ENCODE measurements at regions not wholly inside any gene's neighbourhood (a gene's known extent, or its start where the extent isn't known, plus 50 kb on each side); places are given as distances from the start of the nearest gene placed in this dataset.

GRCh38 chr1:96968541-96968940 is 247.0 kb downstream of the PTBP2 start:
- no peak for TF ChIP-seq FOXP2 (optimal IDR thresholded peaks at IDR 0.05; ENCODE audit: control extremely low read depth, extremely low read length, insufficient read depth)
- TF ChIP-seq POLR2AphosphoS5 (IDR thresholded peaks at IDR 0.05; ENCODE audit: borderline replicate concordance, low read depth, low read length) = no peak
- no peak for TF ChIP-seq EZH2 (IDR thresholded peaks at IDR 0.05)
- peak overlapping the region; percentile 44 for H3K4me3 ChIP-seq
- no peaks in the 10 kb centered on the region for H3K36me3 ChIP-seq (ENCODE audit: insufficient read depth, low read length)
- 0 out of 2 replicates have a peak, but pooled peaks cover 3% of the 10 kb centered on the region for H3K9me3 ChIP-seq (ENCODE audit: low read depth, low read length)
- peak overlapping the region; percentile 87 for H3K27ac ChIP-seq
- DNase-seq (ENCODE audit: low read depth, low spot score) = no peak
- peak overlapping the region; percentile 56 for H3K9ac ChIP-seq (ENCODE audit: insufficient read length)

DNA sequence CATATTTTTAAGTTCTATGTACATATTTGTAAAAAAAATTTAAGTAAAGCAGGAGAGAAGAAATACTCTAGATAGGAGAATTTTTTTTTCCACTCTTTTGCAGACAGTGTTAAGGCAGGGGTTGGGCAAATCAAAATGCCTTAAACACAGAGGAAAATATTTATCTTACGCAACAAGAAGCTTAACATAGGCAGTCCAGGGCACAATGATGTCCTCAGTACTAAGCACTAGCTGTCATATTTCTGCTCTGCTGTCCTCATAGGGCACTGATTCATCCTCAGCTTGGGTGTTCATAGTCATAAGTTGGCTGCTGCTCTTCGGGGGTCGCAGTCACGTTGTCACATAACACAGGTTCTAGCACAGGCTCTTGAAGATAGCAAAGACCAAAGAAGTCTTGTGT is 247.4 kb downstream of the PTBP2 start:
- DNase-seq (ENCODE audit: low read depth, low spot score) = no peak
- TF ChIP-seq EZH2 (IDR thresholded peaks at IDR 0.05) (no peak), FOXP2 (optimal IDR thresholded peaks at IDR 0.05; ENCODE audit: control extremely low read depth, extremely low read length, insufficient read depth) (no peak), POLR2AphosphoS5 (IDR thresholded peaks at IDR 0.05; ENCODE audit: borderline replicate concordance, low read depth, low read length) (no peak)
- peak overlapping the region; percentile 44; the same call in 1 of the 2 replicates for H3K4me3 ChIP-seq
- H3K36me3 ChIP-seq (ENCODE audit: insufficient read depth, low read length) = no peaks in the 10 kb centered on the region
- H3K9ac ChIP-seq (ENCODE audit: insufficient read length) = peak overlapping the region; percentile 56
- peak overlapping the region; percentile 87 for H3K27ac ChIP-seq
- 0 out of 2 replicates have a peak, but pooled peaks cover 3% of the 10 kb centered on the region for H3K9me3 ChIP-seq (ENCODE audit: low read depth, low read length)

DNA sequence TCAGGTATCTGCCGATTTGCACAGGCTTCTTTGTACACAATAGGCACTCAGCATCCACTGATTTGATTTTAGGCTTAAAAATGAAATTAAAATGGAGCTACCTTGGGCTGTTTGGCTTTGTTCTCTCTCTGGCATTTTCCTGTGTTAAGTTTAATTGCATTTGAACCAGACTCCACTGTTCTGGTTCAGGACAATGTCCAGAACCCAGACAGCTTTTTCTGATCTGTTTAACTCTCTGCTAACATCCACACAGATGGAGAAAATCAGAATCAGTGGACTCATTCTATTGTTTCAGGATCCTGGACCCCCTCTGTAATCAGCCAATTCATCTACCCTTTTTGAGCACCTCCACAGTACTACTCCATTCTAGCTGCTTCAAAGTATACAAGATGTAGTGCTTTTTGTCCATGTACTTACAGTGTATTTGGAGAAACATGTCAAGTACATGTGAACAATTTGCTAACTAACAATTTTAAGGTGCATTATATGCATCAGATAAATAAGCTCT is 248.1 kb downstream of the PTBP2 start:
- Histone ChIP-seq H3K9me3 (ENCODE audit: low read depth, low read length) (0 out of 2 replicates have a peak, but pooled peaks cover 3% of the 10 kb centered on the region), H3K9ac (ENCODE audit: insufficient read length) (no peak overlapping the region), H3K4me3 (no peak overlapping the region), H3K36me3 (ENCODE audit: insufficient read depth, low read length) (no peaks in the 10 kb centered on the region), H3K27ac (no peak overlapping the region)
- TF ChIP-seq POLR2AphosphoS5 (IDR thresholded peaks at IDR 0.05; ENCODE audit: borderline replicate concordance, low read depth, low read length) (no peak), EZH2 (IDR thresholded peaks at IDR 0.05) (no peak), FOXP2 (optimal IDR thresholded peaks at IDR 0.05; ENCODE audit: control extremely low read depth, extremely low read length, insufficient read depth) (no peak)
- no peak for DNase-seq (ENCODE audit: low read depth, low spot score)

DNA sequence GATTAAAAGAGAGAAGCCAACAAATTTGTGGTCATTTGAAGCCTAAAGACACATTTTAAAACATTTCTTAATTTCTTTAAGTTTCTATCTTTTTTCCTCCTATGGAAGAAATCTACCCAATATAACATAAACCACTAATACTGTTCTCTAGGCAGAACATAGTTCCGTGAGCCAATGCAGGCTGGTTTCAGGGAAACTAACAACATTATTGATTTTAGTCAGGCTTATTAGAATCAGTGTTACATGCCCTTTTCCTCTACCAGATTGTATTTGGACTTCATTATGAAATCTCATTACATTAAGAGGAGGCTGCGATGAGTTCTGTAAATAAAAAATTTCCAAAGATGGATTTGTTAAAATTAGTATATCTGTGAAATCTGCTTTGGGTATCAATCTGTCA is 249.9 kb downstream of the PTBP2 start:
- TF ChIP-seq POLR2AphosphoS5 (IDR thresholded peaks at IDR 0.05; ENCODE audit: borderline replicate concordance, low read depth, low read length) (no peak), FOXP2 (optimal IDR thresholded peaks at IDR 0.05; ENCODE audit: control extremely low read depth, extremely low read length, insufficient read depth) (no peak), EZH2 (IDR thresholded peaks at IDR 0.05) (no peak)
- Histone ChIP-seq H3K4me3 (no peak overlapping the region), H3K27ac (no peak overlapping the region), H3K9ac (ENCODE audit: insufficient read length) (no peak overlapping the region), H3K9me3 (ENCODE audit: low read depth, low read length) (0 out of 2 replicates have a peak, but pooled peaks cover 3% of the 10 kb centered on the region), H3K36me3 (ENCODE audit: insufficient read depth, low read length) (no peaks in the 10 kb centered on the region)
- DNase-seq (ENCODE audit: low read depth, low spot score) = no peak

DNA sequence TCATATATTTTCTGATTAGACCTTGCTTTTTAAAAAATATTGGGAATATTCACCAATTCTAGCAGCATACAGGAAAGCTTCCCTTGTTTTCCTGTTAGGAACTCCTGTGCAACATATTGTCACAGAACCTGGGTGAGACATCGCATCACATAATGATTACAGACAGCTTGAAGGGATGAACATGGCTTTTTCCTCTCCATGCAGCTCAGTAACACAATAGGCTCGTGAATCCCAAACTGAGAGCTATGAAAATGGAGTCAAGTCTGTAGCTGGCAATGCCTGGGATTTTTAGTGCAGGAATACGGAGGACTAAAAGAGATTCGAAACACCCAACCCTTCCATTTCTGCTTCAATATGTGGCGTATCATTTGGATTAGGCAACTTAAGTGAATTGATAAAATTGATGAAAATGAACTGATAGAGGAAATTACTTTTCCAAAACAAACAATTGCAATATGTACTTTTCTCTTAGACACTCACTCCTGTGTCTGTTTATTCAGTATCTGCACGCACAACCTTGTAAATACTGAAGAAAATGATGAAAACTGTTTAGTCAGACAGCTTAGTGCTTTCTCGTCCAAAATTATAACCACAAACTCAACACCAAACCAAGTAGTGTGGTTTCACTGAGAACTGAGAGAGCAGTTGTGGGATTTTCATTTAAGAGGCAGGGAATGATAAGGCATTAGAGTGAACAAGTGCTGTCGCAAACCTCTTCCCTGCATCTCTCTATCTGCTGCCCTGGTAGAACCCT is 250.4 kb downstream of the PTBP2 start:
- no peak for DNase-seq (ENCODE audit: low read depth, low spot score)
- TF ChIP-seq EZH2 (IDR thresholded peaks at IDR 0.05) (no peak), FOXP2 (optimal IDR thresholded peaks at IDR 0.05; ENCODE audit: control extremely low read depth, extremely low read length, insufficient read depth) (no peak), POLR2AphosphoS5 (IDR thresholded peaks at IDR 0.05; ENCODE audit: borderline replicate concordance, low read depth, low read length) (no peak)
- Histone ChIP-seq H3K4me3 (no peak overlapping the region), H3K36me3 (ENCODE audit: insufficient read depth, low read length) (no peaks in the 10 kb centered on the region), H3K9me3 (ENCODE audit: low read depth, low read length) (0 out of 2 replicates have a peak, but pooled peaks cover 3% of the 10 kb centered on the region), H3K27ac (no peak overlapping the region; the same call in 1 of the 2 replicates), H3K9ac (ENCODE audit: insufficient read length) (no peak overlapping the region)

DNA sequence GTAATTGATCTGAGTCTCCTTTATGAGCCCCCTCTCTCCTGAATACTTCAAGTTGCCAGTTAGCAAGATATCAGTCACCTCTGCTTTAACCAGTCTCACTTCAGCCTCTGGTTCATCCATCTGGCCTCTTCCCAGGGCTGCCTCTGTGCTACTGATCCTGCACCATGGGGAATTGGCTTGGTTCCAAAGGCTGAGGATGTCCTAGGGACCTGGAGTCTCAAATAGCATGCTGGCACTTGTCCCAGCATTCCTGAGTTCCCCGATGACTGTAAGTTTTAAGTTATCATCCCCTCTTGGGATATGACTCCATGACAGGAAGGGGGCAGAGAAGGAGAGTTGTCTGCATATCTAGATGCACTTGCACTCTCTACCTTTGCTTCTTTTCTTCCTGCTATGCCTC is 252.0 kb downstream of the PTBP2 start:
- Histone ChIP-seq H3K27ac (0 out of 2 replicates have a peak overlapping the region, but pooled peaks have one; percentile 17), H3K4me3 (no peak overlapping the region), H3K36me3 (ENCODE audit: insufficient read depth, low read length) (no peaks in the 10 kb centered on the region), H3K9ac (ENCODE audit: insufficient read length) (no peak overlapping the region), H3K9me3 (ENCODE audit: low read depth, low read length) (0 out of 2 replicates have a peak, but pooled peaks cover 3% of the 10 kb centered on the region)
- TF ChIP-seq EZH2 (IDR thresholded peaks at IDR 0.05) (no peak), POLR2AphosphoS5 (IDR thresholded peaks at IDR 0.05; ENCODE audit: borderline replicate concordance, low read depth, low read length) (no peak; the same call in 1 of the 2 replicates), FOXP2 (optimal IDR thresholded peaks at IDR 0.05; ENCODE audit: control extremely low read depth, extremely low read length, insufficient read depth) (no peak)
- no peak for DNase-seq (ENCODE audit: low read depth, low spot score)

GRCh38 chr1:96978444-96978843 is 256.9 kb downstream of the PTBP2 start:
- Histone ChIP-seq H3K27ac (peak overlapping the region; percentile 99), H3K9ac (ENCODE audit: insufficient read length) (no peak overlapping the region), H3K9me3 (ENCODE audit: low read depth, low read length) (no peaks in the 10 kb centered on the region), H3K4me3 (no peak overlapping the region), H3K36me3 (ENCODE audit: insufficient read depth, low read length) (no peaks in the 10 kb centered on the region)
- no peak for TF ChIP-seq POLR2AphosphoS5 (IDR thresholded peaks at IDR 0.05; ENCODE audit: borderline replicate concordance, low read depth, low read length)
- no peak for TF ChIP-seq FOXP2 (optimal IDR thresholded peaks at IDR 0.05; ENCODE audit: control extremely low read depth, extremely low read length, insufficient read depth)
- TF ChIP-seq EZH2 (IDR thresholded peaks at IDR 0.05) = no peak
- DNase-seq (ENCODE audit: low read depth, low spot score) = no peak

DNA sequence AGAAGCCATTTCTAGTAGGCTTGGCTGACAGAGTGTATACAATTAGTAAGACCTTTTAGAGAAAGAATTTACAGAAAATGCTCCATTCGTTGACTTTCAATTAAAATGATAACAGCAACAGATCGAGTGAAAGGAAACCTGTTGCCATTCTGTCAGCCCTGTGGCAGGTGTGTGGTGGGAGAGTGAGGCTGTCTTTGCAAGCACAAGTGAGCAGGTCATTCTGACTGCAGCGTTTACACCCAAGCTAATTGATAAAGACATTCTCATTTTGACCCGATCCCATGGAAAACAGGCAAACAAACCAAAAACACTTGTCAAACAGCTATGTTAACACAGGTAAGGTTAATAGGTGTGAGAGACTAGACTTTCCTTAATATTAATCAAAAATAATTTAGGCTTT is 257.3 kb downstream of the PTBP2 start:
- TF ChIP-seq EZH2 (IDR thresholded peaks at IDR 0.05) (no peak), POLR2AphosphoS5 (IDR thresholded peaks at IDR 0.05; ENCODE audit: borderline replicate concordance, low read depth, low read length) (no peak), FOXP2 (optimal IDR thresholded peaks at IDR 0.05; ENCODE audit: control extremely low read depth, extremely low read length, insufficient read depth) (no peak)

More for the DNA sequence above, 257.3 kb downstream of the PTBP2 start:
- no peak overlapping the region for H3K4me3 ChIP-seq
- H3K9me3 ChIP-seq (ENCODE audit: low read depth, low read length) = no peaks in the 10 kb centered on the region
- DNase-seq (ENCODE audit: low read depth, low spot score) = no peak
- H3K27ac ChIP-seq = peak overlapping the region; percentile 99
- H3K9ac ChIP-seq (ENCODE audit: insufficient read length) = no peak overlapping the region
- no peaks in the 10 kb centered on the region for H3K36me3 ChIP-seq (ENCODE audit: insufficient read depth, low read length)

Measured in SK-N-MC (cell line).